ENCODE measurements at regions not wholly inside any gene's neighbourhood (a gene's known extent, or its start where the extent isn't known, plus 50 kb on each side); places are given as distances from the start of the nearest gene placed in this dataset.
A peak's percentile ranks its signal among the peaks of the same experiment; 100 is the strongest.

GRCh38 chr3:81245501-81245900 is 515.9 kb downstream of the GBE1 start:
- Histone ChIP-seq H3K27me3 (replicated peaks; ENCODE audit: insufficient read depth) (no peaks in the 10 kb centered on the region), H3K9me3 (no peaks in the 10 kb centered on the region), H3K27ac (no peak overlapping the region), H3K4me3 (no peak overlapping the region), H3K4me1 (replicated peaks) (no peaks in the 10 kb centered on the region), H3K36me3 (no peaks in the 10 kb centered on the region)
- 28% methylated on average over 3 of the region's 3 CpGs for WGBS
- TF ChIP-seq CTCF (IDR thresholded peaks at IDR 0.05) = no peak
- no peak for TF ChIP-seq POLR2A (IDR thresholded peaks at IDR 0.05)
- no peak for TF ChIP-seq POLR2AphosphoS5 (IDR thresholded peaks at IDR 0.05)
- DNase-seq (ENCODE audit: low spot score) = no peak
- intact Hi-C loops (cut with DNase I) = no loop called here

DNA sequence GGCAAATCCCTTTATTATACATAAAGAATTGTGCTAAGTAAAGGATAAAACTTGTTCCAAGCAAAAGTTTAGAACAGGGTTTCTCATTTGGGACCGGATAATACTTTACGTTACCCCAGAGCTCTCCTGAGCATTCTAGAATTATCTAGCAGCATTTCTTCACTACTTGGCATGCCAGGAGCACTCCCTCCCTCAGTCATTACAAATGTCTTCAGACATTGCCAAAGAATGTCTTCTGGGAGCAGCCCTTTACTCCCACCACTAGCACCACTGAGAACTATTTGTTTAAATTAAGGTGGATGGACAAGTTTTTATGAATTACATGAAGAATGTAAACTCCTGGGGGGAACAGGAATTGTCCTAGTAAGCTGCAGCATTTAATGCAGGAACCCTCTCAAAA is 516.4 kb downstream of the GBE1 start:
- Histone ChIP-seq H3K4me1 (replicated peaks) (no peaks in the 10 kb centered on the region), H3K4me3 (no peak overlapping the region), H3K27me3 (replicated peaks; ENCODE audit: insufficient read depth) (no peaks in the 10 kb centered on the region), H3K9me3 (no peaks in the 10 kb centered on the region), H3K27ac (no peak overlapping the region), H3K36me3 (no peaks in the 10 kb centered on the region)
- WGBS = 56% methylated on average over 2 of the region's 2 CpGs
- TF ChIP-seq POLR2AphosphoS5 (IDR thresholded peaks at IDR 0.05) (no peak), CTCF (IDR thresholded peaks at IDR 0.05) (no peak), POLR2A (IDR thresholded peaks at IDR 0.05) (no peak)
- DNase-seq (ENCODE audit: low spot score) = no peak
- intact Hi-C loops (cut with DNase I) = no loop called here

- intact Hi-C loops (cut with DNase I) = no loop called here
- no peaks in the 10 kb centered on the region for H3K27me3 ChIP-seq (replicated peaks; ENCODE audit: insufficient read depth)
- H3K9me3 ChIP-seq = no peaks in the 10 kb centered on the region
- H3K27ac ChIP-seq = no peak overlapping the region
- no peak for TF ChIP-seq POLR2AphosphoS5 (IDR thresholded peaks at IDR 0.05)
- TF ChIP-seq POLR2A (IDR thresholded peaks at IDR 0.05) = no peak
- no peak for TF ChIP-seq CTCF (IDR thresholded peaks at IDR 0.05)
- WGBS = 92% methylated on average over 3 of the region's 3 CpGs
- H3K4me1 ChIP-seq (replicated peaks) = no peaks in the 10 kb centered on the region
- H3K4me3 ChIP-seq = no peak overlapping the region
- DNase-seq (ENCODE audit: low spot score) = no peak
- H3K36me3 ChIP-seq = no peaks in the 10 kb centered on the region
These were observed 517.2 kb downstream of the GBE1 start for GRCh38 chr3:81244231-81244630.

DNA sequence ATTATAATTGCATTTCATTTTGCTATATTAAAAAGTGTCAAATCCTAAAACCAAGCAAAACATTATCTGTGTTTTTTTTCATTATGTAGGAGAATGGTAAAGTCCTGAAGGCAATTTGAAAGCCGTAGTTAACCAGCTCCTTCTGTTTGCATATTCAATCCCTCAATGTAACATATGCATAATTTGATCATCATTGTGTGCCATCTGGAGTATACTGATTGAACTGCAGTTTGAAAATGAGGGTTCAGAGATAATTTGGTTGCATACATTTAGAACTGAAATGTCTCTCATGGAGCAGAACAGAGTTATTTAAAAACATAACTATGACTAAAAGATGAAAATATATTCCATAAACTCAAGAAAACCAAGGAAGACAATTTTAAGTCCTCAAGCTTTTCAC is 518.6 kb downstream of the GBE1 start:
- TF ChIP-seq CTCF (IDR thresholded peaks at IDR 0.05) = peak in 2 of 4 experiments; percentile 33 to 34
- TF ChIP-seq POLR2AphosphoS5 (IDR thresholded peaks at IDR 0.05) = no peak
- TF ChIP-seq POLR2A (IDR thresholded peaks at IDR 0.05) = no peak
- no peaks in the 10 kb centered on the region for H3K9me3 ChIP-seq
- no peak overlapping the region for H3K27ac ChIP-seq
- H3K4me3 ChIP-seq = no peak overlapping the region
- no peaks in the 10 kb centered on the region for H3K4me1 ChIP-seq (replicated peaks)
- H3K27me3 ChIP-seq (replicated peaks; ENCODE audit: insufficient read depth) = no peaks in the 10 kb centered on the region
- H3K36me3 ChIP-seq = no peaks in the 10 kb centered on the region
- no peak for DNase-seq (ENCODE audit: low spot score)
- WGBS = 27% methylated on average over 1 of the region's 1 CpG
- intact Hi-C loops (cut with DNase I) = no loop called here

DNA sequence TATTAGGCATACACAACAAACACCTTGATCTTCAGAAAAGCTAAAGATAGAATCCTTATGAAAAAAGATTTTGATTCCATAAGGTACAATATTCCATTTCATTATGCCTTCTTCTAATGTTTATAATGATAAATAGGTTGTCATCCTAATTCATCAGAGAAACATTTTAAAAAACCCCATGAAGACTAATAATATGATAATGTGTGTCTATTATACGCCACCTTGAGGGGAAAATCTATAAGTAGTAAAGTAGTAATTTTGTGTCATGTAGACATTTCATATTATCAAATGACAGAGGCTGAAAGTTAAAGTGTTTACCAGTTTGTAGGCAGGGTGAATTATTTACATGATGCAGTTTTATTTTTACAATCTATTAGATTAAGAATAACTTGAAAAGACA is 524.3 kb downstream of the GBE1 start:
- Histone ChIP-seq H3K4me1 (replicated peaks) (no peaks in the 10 kb centered on the region), H3K4me3 (no peak overlapping the region), H3K27ac (no peak overlapping the region), H3K36me3 (no peaks in the 10 kb centered on the region), H3K27me3 (replicated peaks; ENCODE audit: insufficient read depth) (no peaks in the 10 kb centered on the region), H3K9me3 (no peaks in the 10 kb centered on the region)
- no peak for DNase-seq (ENCODE audit: low spot score)
- 79% methylated on average over 1 of the region's 1 CpG for WGBS
- intact Hi-C loops (cut with DNase I) = no loop called here
- TF ChIP-seq CTCF (IDR thresholded peaks at IDR 0.05) = no peak
- no peak for TF ChIP-seq POLR2AphosphoS5 (IDR thresholded peaks at IDR 0.05)
- no peak for TF ChIP-seq POLR2A (IDR thresholded peaks at IDR 0.05)

All from prostate gland (tissue), 2 donors.